Esophagus mucosa (tissue), 1 donor: ENCODE measurements at regions not wholly inside any gene's neighbourhood (a gene's known extent, or its start where the extent isn't known, plus 50 kb on each side); places are given as distances from the start of the nearest gene placed in this dataset.

Experiments used
- ATAC-seq: fragments of 200-7000 bp; cut with Tn5 transposase; one replicate; pipeline ENCODE4 v1.9.1; 2020
- donor health status: DM: yes; HTN: yes; CAD: no.

- no peak for ATAC-seq
Observed at GRCh38 chr2:129334696-129335410, 644.6 kb upstream of the RAB6C start.

GRCh38 chr2:129336276-129336675 lies 643.2 kb upstream of the RAB6C start:
- ATAC-seq, result no peak

DNA sequence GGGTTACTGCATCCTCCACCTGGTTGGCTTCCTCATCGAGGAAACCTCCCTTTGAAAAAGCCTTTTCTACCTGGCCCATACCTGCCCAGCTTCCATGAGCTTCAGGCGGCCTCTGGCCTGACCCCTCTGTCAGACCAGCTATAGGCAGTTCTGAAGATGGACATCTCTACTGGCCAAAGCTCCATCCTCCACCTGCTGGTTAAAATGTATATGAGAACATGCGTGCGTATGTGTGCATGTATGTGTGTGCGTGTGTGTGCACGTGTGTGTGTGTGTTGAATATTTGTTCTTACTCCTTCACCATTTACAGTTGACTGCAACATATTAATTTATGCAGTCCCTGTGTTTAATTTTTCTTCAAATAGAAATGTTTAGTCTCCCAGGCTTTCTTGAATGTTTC lies 642.4 kb upstream of the RAB6C start:
- no peak for ATAC-seq

DNA sequence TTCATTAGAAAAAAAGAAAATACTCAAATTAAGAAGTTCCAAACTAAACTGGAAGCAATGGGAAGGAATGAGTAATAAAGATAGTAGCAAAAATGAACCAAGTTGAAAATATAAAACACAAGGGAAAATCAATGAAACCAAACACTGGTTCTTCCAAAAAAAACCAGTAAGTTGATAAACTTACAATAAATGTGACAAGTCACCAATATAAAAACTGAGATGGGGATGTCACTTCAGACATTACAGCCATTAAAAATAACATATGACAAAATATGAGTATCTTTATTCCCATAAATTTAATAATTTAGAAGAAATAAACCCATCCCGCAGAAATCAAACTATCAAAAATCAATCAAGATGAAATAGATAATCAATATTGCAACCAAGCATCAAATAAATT lies 633.9 kb upstream of the RAB6C start:
- ATAC-seq, result no peak

GRCh38 chr2:129347486-129348217 lies 631.8 kb upstream of the RAB6C start:
- ATAC-seq, result peak; percentile 33

DNA sequence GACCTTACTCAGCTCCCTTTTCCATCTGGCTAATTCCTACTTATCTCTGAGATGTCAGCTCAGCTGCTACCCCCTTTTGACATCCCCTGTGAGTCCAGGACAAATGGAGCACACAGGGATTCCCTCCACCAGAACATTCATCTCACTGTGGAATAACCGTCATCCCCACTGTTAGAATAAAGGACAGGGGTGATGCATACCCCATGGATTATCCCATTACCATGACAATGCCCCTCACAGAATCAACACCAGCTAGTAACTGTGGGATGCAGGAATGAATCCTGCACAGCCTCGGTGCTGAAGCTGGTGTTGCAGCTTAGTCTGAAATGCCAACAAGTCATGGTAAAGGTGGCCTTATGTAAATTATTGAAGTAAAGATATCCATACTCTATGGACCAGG lies 624.8 kb upstream of the RAB6C start:
- no peak for ATAC-seq

GRCh38 chr2:129361688-129362087 lies 617.8 kb upstream of the RAB6C start:
- ATAC-seq, result no peak

GRCh38 chr2:129366263-129366662 lies 613.2 kb upstream of the RAB6C start:
- no peak for ATAC-seq

DNA sequence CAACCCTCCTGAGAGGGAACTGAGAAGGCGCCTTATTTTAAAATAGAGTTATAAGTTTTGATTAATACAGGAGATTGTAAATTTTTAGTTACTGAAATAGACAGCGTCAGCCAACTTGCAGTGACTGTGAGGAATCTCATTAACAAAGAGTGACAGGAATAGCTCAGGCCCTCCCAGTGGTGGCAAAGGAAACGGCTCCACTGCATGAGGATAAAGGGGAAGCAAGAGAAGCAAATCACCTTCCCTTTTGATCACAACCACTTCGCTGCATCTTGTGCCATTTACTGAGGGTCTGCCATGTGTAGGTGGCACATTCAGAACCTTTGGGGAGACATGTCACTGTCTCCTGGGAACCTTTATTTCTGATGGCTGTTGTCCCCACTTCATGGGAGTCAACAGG lies 612.4 kb upstream of the RAB6C start:
- ATAC-seq, result no peak

DNA sequence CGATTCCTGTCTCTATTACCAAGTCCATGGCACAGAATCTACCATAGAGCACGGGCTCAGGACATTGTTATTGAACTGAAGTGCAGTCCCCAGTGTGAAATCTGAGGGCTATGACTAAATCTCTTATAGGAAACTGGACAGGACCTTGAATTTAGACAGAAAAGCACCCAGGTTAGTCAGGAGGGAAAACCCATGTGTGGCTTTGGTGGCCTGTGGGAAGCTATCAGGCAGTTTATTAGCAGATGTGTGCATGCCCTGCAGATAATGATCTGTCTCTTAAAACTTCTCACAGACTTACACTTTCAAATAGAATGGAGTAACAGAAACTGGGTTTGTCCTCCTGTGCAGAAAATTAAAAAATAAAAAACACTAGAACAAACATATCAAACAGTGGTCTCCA lies 610.0 kb upstream of the RAB6C start:
- no peak for ATAC-seq

DNA sequence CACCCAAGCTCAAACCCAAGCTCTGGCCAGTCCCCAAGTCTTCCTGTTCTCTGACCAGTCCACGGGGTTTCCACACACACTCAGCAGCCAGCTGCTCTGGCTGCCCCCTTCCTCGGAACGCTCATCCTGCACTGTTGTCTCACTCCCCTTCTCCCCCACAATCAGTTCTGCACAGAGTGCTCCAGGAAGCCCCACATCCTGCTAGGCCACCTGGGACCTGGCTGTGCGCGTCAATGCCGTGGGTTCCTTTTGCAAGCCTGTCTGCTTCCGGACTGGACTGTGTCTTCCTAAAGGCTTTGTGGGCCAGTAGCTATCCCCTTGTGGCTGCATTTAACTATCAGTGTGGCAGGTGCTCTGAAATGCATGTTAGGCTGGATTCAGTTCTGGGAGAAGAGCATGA lies 605.0 kb upstream of the RAB6C start:
- ATAC-seq, result no peak

- ATAC-seq, result no peak
Observed at GRCh38 chr2:129375632-129376425, 603.6 kb upstream of the RAB6C start.

DNA sequence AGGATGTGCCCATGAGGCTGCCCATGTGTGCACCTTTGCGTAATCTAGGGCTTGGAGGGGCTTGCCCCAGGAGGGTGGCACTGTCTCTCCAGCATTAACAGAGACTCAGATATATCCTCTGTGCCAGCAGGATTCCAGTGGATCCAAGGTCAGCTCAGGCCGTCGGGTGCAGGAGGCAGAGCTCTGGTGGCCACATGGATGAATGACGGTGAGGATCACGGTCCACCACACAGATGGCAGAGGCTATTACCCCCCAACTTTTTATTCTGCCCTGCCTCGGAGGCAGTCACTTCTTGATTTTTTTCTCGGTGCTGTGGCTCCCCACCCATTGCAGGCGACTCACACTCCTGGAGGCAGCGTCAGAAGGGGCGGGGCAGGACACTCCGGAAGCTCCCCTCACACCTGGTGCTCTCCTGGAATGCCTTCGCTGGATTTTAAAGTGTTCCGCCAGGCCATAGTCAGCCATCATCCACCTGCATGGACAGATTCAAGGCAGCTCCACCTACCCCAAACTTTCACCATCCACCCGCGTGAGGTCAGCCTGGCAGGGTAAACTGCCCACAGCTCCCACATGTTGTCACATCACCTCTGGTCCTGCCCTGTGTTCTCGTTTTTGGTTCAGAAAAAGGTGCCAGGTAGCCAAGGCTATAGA lies 602.9 kb upstream of the RAB6C start:
- ATAC-seq, result no peak

- no peak for ATAC-seq
Observed at GRCh38 chr2:129377078-129377469, 602.4 kb upstream of the RAB6C start.

DNA sequence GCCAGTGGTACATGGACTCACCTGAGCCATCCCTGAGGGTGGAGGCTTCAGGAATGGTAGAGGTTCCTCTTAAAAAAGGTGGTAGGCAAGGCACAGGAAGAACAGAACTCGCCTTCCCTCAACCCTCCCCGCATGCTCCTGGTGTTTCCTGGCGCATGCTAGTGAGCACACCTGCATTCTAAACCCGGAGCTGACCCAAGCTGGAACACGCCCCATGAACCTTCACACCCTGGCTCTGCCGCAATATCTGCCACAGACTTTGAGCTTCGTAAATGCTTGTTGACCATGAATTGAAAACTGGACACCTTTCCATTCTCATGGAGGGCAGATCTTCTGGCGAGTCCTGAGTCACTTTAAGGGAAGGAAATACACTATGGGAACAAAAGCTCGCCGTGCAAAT lies 601.3 kb upstream of the RAB6C start:
- no peak for ATAC-seq

DNA sequence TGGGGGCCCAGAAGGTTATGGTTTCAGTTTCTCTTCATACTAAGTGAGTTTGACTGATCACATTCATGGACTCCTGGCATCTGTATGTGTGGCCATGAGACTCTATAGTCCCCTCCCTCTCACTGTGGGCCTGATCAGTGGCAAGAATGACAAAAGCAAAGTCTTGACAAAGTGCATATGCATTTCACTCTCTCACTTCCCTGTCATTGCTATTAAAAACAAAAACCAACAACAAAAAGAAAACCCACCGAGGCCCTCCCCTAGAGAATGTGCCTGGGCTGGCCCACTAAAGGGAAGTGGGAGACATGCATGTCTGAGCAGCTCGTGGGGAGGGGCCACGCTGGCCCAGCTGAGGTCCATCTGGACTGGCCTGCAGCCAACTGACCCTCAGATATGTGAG lies 600.1 kb upstream of the RAB6C start:
- no peak for ATAC-seq

GRCh38 chr2:129381789-129382188 lies 597.7 kb upstream of the RAB6C start:
- ATAC-seq, result no peak

GRCh38 chr2:129388870-129389269 lies 590.6 kb upstream of the RAB6C start:
- ATAC-seq, result no peak

DNA sequence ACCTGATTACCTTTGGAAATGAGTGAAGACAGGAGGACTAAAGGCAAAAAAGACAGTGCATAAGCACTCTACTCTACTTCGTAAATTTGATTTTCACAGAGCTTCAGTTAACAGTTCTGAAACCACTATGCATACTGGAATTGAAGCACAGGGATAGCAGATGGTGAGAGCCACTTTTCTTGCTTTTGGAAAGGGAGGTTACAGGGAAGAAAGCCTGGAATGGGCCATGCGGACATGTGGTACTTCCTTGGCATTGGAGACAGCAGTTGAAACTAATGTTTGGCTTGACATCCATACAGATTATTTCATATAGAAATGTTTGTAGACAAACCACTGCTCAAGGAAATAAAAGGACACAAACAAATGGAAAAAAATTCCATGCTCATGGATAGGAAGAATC lies 585.6 kb upstream of the RAB6C start:
- no peak for ATAC-seq

DNA sequence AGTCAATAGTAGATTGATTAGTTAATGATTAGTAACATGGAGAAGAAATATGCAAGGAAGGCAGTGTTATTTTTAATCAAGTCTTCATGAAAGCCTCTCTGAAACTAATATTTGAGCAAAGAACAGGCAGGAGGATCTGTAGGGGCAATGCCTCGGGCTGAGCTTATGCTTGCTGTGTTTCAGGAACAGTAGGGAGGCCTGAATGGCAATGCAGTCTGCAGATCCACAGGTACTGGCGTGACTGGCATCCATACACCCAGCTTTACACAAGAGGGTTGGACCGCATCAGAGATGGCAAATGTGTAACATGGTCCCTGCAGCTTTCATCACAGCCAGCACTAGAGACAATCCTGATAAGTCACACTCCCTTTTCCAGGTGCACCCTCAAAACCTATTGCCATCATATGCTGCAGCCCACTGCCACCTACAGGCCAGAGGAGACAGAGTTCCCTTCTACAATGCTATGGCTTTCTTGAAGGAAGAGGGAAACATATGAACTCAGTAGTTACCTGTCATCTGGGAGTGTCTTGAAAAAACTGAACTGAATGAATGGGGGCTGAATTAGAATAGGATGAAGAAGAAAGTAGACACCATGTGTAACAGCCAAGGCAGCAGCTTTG lies 582.4 kb upstream of the RAB6C start:
- ATAC-seq, result peak; percentile 80

DNA sequence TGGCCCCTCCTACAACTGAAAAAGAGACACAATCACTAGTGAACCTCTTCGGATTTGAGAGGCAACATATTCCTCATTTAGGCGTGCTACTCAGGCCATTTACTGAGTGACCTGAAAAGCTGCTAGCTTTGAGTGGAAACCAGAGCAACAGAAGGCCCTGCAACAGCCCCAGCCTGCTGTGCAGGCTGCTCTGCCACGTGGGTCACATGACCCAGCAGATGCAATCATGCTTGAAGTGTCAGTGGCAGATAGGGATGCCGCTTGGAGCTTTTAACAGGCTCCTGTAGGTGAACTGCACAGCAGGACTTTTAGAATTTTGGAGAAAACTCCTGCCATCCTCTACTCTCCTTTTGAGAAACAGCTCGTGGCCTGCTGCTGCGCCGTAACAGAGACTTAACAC lies 578.6 kb upstream of the RAB6C start:
- no peak for ATAC-seq

- ATAC-seq, result no peak
Observed at GRCh38 chr2:129402076-129402475, 577.4 kb upstream of the RAB6C start.
